SK-N-SH treated with all-trans-retinoic acid at 6 μM for 48 hours (cell line): ENCODE measurements at regions not wholly inside any gene's neighbourhood (a gene's known extent, or its start where the extent isn't known, plus 50 kb on each side); places are given as distances from the start of the nearest gene placed in this dataset.

Source experiments
- ATAC-seq: fragments of 200-7000 bp; cut with Tn5 transposase; 3 replicates; pipeline ENCODE4 v1.9.1; 2020; ENCODE audit warnings: mild to moderate bottlenecking, moderate library complexity
- ARNTL ChIP-seq: fragments of 450-650 bp; formaldehyde crosslinking; IDR thresholded peaks from 2 replicates; pipeline ENCODE4 v1.5.0; 2020; ENCODE audit warnings: low read depth, mild to moderate bottlenecking, moderate library complexity, borderline replicate concordance
- CREB5 ChIP-seq: fragments of 250-450 bp; sonication (Bioruptor Pico); IDR thresholded peaks from 2 replicates; pipeline ENCODE4 v1.5.1; 2020; ENCODE audit warnings: low read depth, mild to moderate bottlenecking, moderate library complexity
- CSDC2 ChIP-seq: fragments of 250-450 bp; sonication (Bioruptor Pico); IDR thresholded peaks from 2 replicates; pipeline ENCODE4 v1.5.0; 2020; ENCODE audit warnings: mild to moderate bottlenecking, moderate library complexity
- CSRNP3 ChIP-seq: fragments of 250-450 bp; sonication (Bioruptor Pico); IDR thresholded peaks from 2 replicates; pipeline ENCODE4 v1.5.1; 2021; ENCODE audit warnings: mild to moderate bottlenecking, moderate library complexity
- ESRRG ChIP-seq: fragments of 250-450 bp; sonication (Bioruptor Pico); IDR thresholded peaks from 2 replicates; pipeline ENCODE4 v1.6.1; 2021; ENCODE audit warnings: mild to moderate bottlenecking
- ISL1 ChIP-seq: fragments of 250-450 bp; sonication (Bioruptor Pico); IDR thresholded peaks from 2 replicates; pipeline ENCODE4 v2.1.2; 2022; ENCODE audit warnings: mild to moderate bottlenecking, moderate library complexity
- OSR1 ChIP-seq: fragments of 250-450 bp; sonication (Bioruptor Pico); IDR thresholded peaks from 2 replicates; pipeline ENCODE4 v1.8.0; 2022; ENCODE audit warnings: moderate library complexity, mild to moderate bottlenecking, inconsistent platforms
- PATZ1 ChIP-seq: fragments of 250-450 bp; sonication (Bioruptor Pico); IDR thresholded peaks from 2 replicates; pipeline ENCODE4 v1.8.0; 2020; ENCODE audit warnings: mild to moderate bottlenecking, moderate library complexity, borderline replicate concordance
- POU6F1 ChIP-seq: fragments of 250-450 bp; sonication (Bioruptor Pico); IDR thresholded peaks from 2 replicates; pipeline ENCODE4 v1.8.0; 2021; ENCODE audit warnings: low read depth, mild to moderate bottlenecking, moderate library complexity, borderline replicate concordance
- RARB ChIP-seq: fragments of 250-450 bp; sonication (Bioruptor Pico); IDR thresholded peaks from 2 replicates; pipeline ENCODE4 v1.8.0; 2021; ENCODE audit warnings: mild to moderate bottlenecking, moderate library complexity
- SNAI2 ChIP-seq: fragments of 250-450 bp; sonication (Bioruptor Pico); IDR thresholded peaks from 2 replicates; pipeline ENCODE4 v1.5.0; 2020; ENCODE audit warnings: mild to moderate bottlenecking, moderate library complexity
- TCF4 ChIP-seq: fragments of 250-450 bp; sonication (Bioruptor Pico); IDR thresholded peaks from 2 replicates; pipeline ENCODE4 v1.8.0; 2021; ENCODE audit warnings: mild to moderate bottlenecking, moderate library complexity, borderline replicate concordance
- TOX ChIP-seq: fragments of 250-450 bp; sonication (Bioruptor Pico); IDR thresholded peaks from 2 replicates; pipeline ENCODE4 v1.8.0; 2021; ENCODE audit warnings: mild to moderate bottlenecking, moderate library complexity, borderline replicate concordance
- TSHZ2 ChIP-seq: fragments of 250-450 bp; sonication (Bioruptor Pico); IDR thresholded peaks from 2 replicates; pipeline ENCODE4 v1.5.0; 2020; ENCODE audit warnings: mild to moderate bottlenecking, moderate library complexity
- ZC3H10 ChIP-seq: fragments of 250-450 bp; sonication (Bioruptor Pico); IDR thresholded peaks from 2 replicates; pipeline ENCODE4 v1.5.1; 2021; ENCODE audit warnings: mild to moderate bottlenecking, moderate library complexity
- ZFP3 ChIP-seq: fragments of 250-450 bp; sonication (Bioruptor Pico); IDR thresholded peaks from 2 replicates; pipeline ENCODE4 v1.5.0; 2020; ENCODE audit warnings: mild to moderate bottlenecking, moderate library complexity
- ZFP30 ChIP-seq: fragments of 450-650 bp; formaldehyde crosslinking; IDR thresholded peaks from 2 replicates; pipeline ENCODE4 v1.5.0; 2022; ENCODE audit warnings: mild to moderate bottlenecking, moderate library complexity
- ZNF565 ChIP-seq: fragments of 450-650 bp; formaldehyde crosslinking; conservative IDR thresholded peaks from 2 replicates; pipeline ENCODE4 v1.5.0; 2020; ENCODE audit warnings: low read depth, mild to moderate bottlenecking, moderate library complexity
- ZNF70 ChIP-seq: fragments of 450-650 bp; formaldehyde crosslinking; IDR thresholded peaks from 2 replicates; pipeline ENCODE4 v1.5.0; 2020; ENCODE audit warnings: mild to moderate bottlenecking, moderate library complexity
- ZNF8 ChIP-seq: fragments of 450-650 bp; formaldehyde crosslinking; IDR thresholded peaks from 2 replicates; pipeline ENCODE4 v1.5.0; 2020; ENCODE audit warnings: mild to moderate bottlenecking, moderate library complexity

GRCh38 chr6:109298605-109299264 lies 83.5 kb downstream of the CD164 start (continued):
- no peak for TF ChIP-seq ZFP3 (CRISPR knock-in tag)
- no peak for TF ChIP-seq SNAI2 (CRISPR knock-in tag)
- TF ChIP-seq RARB (CRISPR knock-in tag), result no peak

GRCh38 chr6:109297406-109298110 lies 84.7 kb downstream of the CD164 start:
- no peak for ATAC-seq
- TF ChIP-seq ISL1 (CRISPR knock-in tag) (no peak), SNAI2 (CRISPR knock-in tag) (no peak), ZFP3 (CRISPR knock-in tag) (no peak), POU6F1 (no peak), OSR1 (CRISPR knock-in tag) (no peak), ZNF70 (no peak), ZNF565 (CRISPR knock-in tag) (no peak), CSDC2 (CRISPR knock-in tag) (no peak), PATZ1 (no peak), TCF4 (no peak), ESRRG (CRISPR knock-in tag) (no peak), CREB5 (CRISPR knock-in tag) (no peak), TSHZ2 (CRISPR knock-in tag) (no peak), ARNTL (CRISPR knock-in tag) (no peak), TOX (no peak), CSRNP3 (CRISPR knock-in tag) (no peak), ZNF8 (no peak), ZFP30 (CRISPR knock-in tag) (no peak)
- TF ChIP-seq, all 23 proteins: peak for 0

- ATAC-seq, result no peak
- TF ChIP-seq TSHZ2 (CRISPR knock-in tag) (no peak), CREB5 (CRISPR knock-in tag) (no peak), ZNF565 (CRISPR knock-in tag) (no peak), ESRRG (CRISPR knock-in tag) (no peak), ZFP30 (CRISPR knock-in tag) (no peak), ZFP3 (CRISPR knock-in tag) (no peak), TCF4 (no peak), OSR1 (CRISPR knock-in tag) (no peak), ARNTL (CRISPR knock-in tag) (no peak), ISL1 (CRISPR knock-in tag) (no peak), POU6F1 (no peak), TOX (no peak), ZC3H10 (CRISPR knock-in tag) (no peak), CSDC2 (CRISPR knock-in tag) (no peak), ZNF8 (no peak)
Observed at GRCh38 chr6:109296971-109297372, 85.3 kb downstream of the CD164 start.
